Stomach (tissue), 8 donors: ENCODE measurements at regions not wholly inside any gene's neighbourhood (a gene's known extent, or its start where the extent isn't known, plus 50 kb on each side); places are given as distances from the start of the nearest gene placed in this dataset.

Source experiments
- DNase-seq, 2 donors: peaks; one replicate each; pipeline versions ENCODE4 v3.0.0 to v3.0.0-alpha.2; 2013 to 2019
- H3K27ac ChIP-seq, 5 donors: fragments of 200-600 bp in 4 of 5; sonication (generic) in 4 of 5; one replicate each; pipeline ENCODE4 v1.5.1; 2013 to 2019; ENCODE audit warnings: mild to moderate bottlenecking in 1 of 5, moderate library complexity in 1 of 5
- H3K27me3 ChIP-seq, 3 donors: fragments of 200-600 bp; sonication (generic); one replicate each; pipeline ENCODE4 v1.5.1; 2017 to 2019; ENCODE audit warnings: mixed run types in 1 of 3
- H3K36me3 ChIP-seq, 4 donors: fragments of 200-600 bp; sonication (generic); 1 replicate in 3 of 4; 2 replicates in 1 of 4; pipeline ENCODE4 v1.5.1; 2016 to 2019
- H3K4me1 ChIP-seq, 4 donors: fragments of 200-600 bp; sonication (generic); one replicate each; pipeline ENCODE4 v1.5.1; 2016 to 2019
- H3K4me3 ChIP-seq, 4 donors: fragments of 200-600 bp; sonication (generic) in 3 of 4; one replicate each; pipeline ENCODE4 v1.5.1; 2016 to 2019; ENCODE audit warnings: mild to moderate bottlenecking in 1 of 4
- H3K9me3 ChIP-seq, 4 donors: fragments of 200-600 bp; sonication (generic); one replicate each; pipeline ENCODE4 v1.5.1; 2016 to 2019
- CTCF ChIP-seq, 7 experiments: fragments of 450-650 bp in 4 of 7; fragments of 200-600 bp in 3 of 7; sonication (generic) in 3 of 7; IDR thresholded peaks; one replicate each; pipeline ENCODE4 v1.5.1; 2016 to 2019; ENCODE audit warnings: antibody characterized with exemption in 7 of 7, control low read depth in 2 of 7, mild to moderate bottlenecking in 1 of 7
- EP300 ChIP-seq: sonication (generic); formaldehyde crosslinking; IDR thresholded peaks from one replicate; pipeline ENCODE4 v1.6.1; 2017; ENCODE audit warnings: antibody characterized with exemption
- POLR2A ChIP-seq, 4 donors: fragments of 450-650 bp; IDR thresholded peaks; one replicate each; pipeline ENCODE4 v1.6.1; 2016; ENCODE audit warnings: antibody characterized with exemption in 4 of 4, control low read depth in 2 of 4, mild to moderate bottlenecking in 1 of 4, moderate library complexity in 1 of 4
- POLR2AphosphoS5 ChIP-seq, 3 donors: sonication (generic); formaldehyde crosslinking; IDR thresholded peaks; one replicate each; pipeline ENCODE4 v1.6.1; 2016; ENCODE audit warnings: antibody characterized with exemption in 3 of 3
- WGBS, 5 donors: extraction: QIAGEN DNeasy Blood & Tissue Kit in 3 of 5; methylation state at CpG; one replicate each; pipeline versions ENCODE4 v1.1.5 to v1.1.7; 2013 to 2018; 5-methylcytosine and 5-hydroxymethylcytosine counted together
- intact Hi-C: fragments of 100-400 bp; cut with DNase I; formaldehyde crosslinking; loops from one replicate; pipeline ENCODE4 v1.15.1; 2023; ENCODE audit warnings: low total_unique reads
- donor health status: healthy with polysubstance abuse.
- donor health status: Bipolar disorder and iron deficiency.
- donor health status: healthy.

GRCh38 chr7:130913639-130914553 lies 179.9 kb upstream of the KLF14 start:
- intact Hi-C loops, result no loop called here
- peaks cover 0 to 12% (median 3%) of the 10 kb centered on the region in 4 donors for H3K36me3 ChIP-seq
- DNase-seq, result no peak
- WGBS, 5 donors, result 15 to 33% (median 21%) methylated on average over 12 of the region's 12 CpGs
- TF ChIP-seq POLR2AphosphoS5 (IDR thresholded peaks at IDR 0.05), result no peak
- TF ChIP-seq CTCF (IDR thresholded peaks at IDR 0.05), result no peak
- no peak for TF ChIP-seq EP300
- no peak for TF ChIP-seq POLR2A (IDR thresholded peaks at IDR 0.05)
- peaks cover 79 to 96% (median 91%) of the 10 kb centered on the region in 4 donors for H3K4me1 ChIP-seq
- peak overlapping the region; percentile 42 to 48 (median 44) for H3K4me3 ChIP-seq
- no peaks in the 10 kb centered on the region for H3K27me3 ChIP-seq
- H3K27ac ChIP-seq, result peak overlapping the region; percentile 86 to 93 (median 87)
- H3K9me3 ChIP-seq, result no peaks in the 10 kb centered on the region

GRCh38 chr7:130914554-130915294 lies 180.7 kb upstream of the KLF14 start:
- intact Hi-C loops, result no loop called here
- no peak for DNase-seq
- no peak overlapping the region for H3K4me3 ChIP-seq
- peaks cover 79 to 95% (median 89%) of the 10 kb centered on the region in 4 donors for H3K4me1 ChIP-seq
- H3K27ac ChIP-seq, result peak overlapping the region in 4 of 5 donors; percentile 86 to 93 (median 90)
- WGBS, 5 donors, result 81 to 90% (median 84%) methylated on average over 10 of the region's 10 CpGs
- H3K36me3 ChIP-seq, result peaks cover 0 to 4% (median 0%) of the 10 kb centered on the region in 4 donors
- no peaks in the 10 kb centered on the region for H3K27me3 ChIP-seq
- TF ChIP-seq CTCF (IDR thresholded peaks at IDR 0.05), result no peak
- no peak for TF ChIP-seq POLR2A (IDR thresholded peaks at IDR 0.05)
- TF ChIP-seq POLR2AphosphoS5 (IDR thresholded peaks at IDR 0.05), result no peak
- no peaks in the 10 kb centered on the region for H3K9me3 ChIP-seq

- Histone ChIP-seq H3K4me1 (peaks cover 70 to 95% (median 82%) of the 10 kb centered on the region in 4 donors), H3K9me3 (no peaks in the 10 kb centered on the region), H3K4me3 (peak overlapping the region in 1 of 4 donors; percentile 14), H3K27me3 (no peaks in the 10 kb centered on the region), H3K36me3 (peaks cover 0 to 12% (median 0%) of the 10 kb centered on the region in 4 donors), H3K27ac (peak overlapping the region; percentile 40 to 93 (median 87))
- TF ChIP-seq POLR2A (IDR thresholded peaks at IDR 0.05), result no peak
- no peak for TF ChIP-seq CTCF (IDR thresholded peaks at IDR 0.05)
- TF ChIP-seq EP300, result no peak
- no peak for TF ChIP-seq POLR2AphosphoS5 (IDR thresholded peaks at IDR 0.05)
- intact Hi-C loops, result no loop called here
- DNase-seq, result no peak
- WGBS, 5 donors, result 37 to 46% (median 43%) methylated on average over 5 of the region's 5 CpGs
Measured at GRCh38 chr7:130917669-130918128, 183.7 kb upstream of the KLF14 start.
